GM18868 (cell line): ENCODE measurements at regions not wholly inside any gene's neighbourhood (a gene's known extent, or its start where the extent isn't known, plus 50 kb on each side); places are given as distances from the start of the nearest gene placed in this dataset.

Experiments used
- ATAC-seq: cut with Tn5 transposase; IDR thresholded peaks from one replicate; pipeline ENCODE4 v1.9.1; 2021; ENCODE audit warnings: mild to moderate bottlenecking, moderate library complexity; ENCODE audit not compliant: unreplicated experiment

DNA sequence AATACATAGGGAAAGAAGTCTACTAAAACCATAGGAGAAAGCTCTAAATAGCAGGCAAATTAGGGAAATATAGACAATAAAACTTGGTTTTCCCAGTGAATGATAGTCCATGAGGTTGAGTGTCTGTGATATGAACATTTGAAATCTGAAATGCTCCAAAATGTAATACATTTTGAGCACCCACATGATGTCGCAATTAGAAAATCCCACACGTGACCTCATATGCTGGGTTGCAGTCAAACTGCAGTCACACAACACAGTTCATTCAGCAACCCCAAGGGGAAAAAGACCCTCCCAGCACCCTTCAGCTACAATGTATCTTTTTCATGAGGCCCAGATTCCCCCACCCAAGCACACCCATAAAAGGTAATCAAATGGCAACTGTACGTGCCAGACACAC, 155.6 kb downstream of the BTC start:
- no peak for ATAC-seq

DNA sequence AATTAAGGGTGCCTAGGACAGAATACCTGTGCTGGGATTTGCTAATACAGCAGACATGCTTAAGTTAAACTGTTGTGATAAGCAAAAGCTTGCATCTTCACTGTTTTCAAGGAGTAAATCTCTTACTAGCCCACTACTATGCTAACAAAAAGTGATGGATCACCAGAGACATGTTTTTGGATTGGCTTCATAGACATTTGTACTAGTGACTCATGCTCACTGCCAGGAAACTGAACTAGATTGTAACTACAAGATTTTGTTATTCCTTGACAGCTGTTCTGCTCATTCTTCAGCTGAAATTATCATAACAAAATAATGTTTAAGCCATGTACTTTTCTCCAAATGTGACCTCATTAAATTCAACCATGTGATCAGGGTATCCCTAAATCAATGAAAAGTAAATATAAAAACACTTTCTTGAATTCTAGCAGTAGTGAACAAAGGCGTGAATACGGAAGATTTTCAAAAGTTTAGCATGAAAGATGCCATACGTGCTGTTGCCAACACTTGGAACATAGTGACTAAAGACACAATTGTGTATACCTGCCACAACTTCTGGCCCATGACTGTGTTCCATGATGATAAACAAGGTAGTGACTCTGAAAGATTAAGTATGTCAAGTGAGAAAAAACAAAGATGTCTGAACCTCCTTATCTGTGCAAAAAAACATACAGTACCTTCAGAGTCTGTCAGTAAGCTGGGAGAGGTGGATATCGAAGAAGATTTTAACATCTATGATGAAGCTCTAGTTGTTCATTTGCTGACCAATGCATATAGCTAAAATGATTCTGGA, 154.0 kb downstream of the BTC start:
- no peak for ATAC-seq

DNA sequence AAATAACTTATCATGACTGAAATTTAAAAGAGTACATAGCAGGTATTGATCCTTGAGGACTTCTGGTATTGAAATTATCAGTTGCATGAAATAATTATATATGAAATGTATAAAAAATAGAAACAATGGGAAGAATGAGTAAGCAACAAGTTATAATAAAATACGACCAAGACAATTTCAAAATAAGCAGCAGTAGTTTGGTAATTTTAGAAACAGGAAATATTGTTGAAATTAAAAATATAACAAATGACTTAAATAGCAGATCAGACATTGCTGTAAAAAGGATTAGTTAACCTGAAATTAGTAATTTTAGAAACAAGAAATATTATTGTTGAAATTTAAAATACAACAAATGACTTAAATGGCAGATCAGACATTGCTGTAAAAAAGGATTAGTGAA, 152.3 kb downstream of the BTC start:
- no peak for ATAC-seq

DNA sequence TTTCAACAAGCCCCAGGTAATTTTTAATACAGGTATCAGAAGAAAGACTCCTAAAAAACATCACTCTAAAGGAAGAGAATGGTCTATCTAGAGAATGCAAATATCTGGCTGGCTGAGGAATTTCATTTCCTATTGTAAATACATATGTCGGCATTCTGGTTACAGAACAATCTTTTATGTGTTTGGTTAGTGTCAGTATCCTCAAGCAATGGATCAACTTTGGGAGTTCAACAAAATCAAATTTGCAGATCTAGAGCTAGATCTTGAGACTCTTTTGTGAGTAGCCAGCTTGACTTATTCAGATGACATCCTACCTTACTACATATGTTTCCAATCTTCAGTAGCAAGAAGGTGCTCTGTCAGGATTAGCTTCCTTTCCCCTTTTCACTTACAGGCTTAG, 145.1 kb downstream of the BTC start:
- no peak for ATAC-seq

DNA sequence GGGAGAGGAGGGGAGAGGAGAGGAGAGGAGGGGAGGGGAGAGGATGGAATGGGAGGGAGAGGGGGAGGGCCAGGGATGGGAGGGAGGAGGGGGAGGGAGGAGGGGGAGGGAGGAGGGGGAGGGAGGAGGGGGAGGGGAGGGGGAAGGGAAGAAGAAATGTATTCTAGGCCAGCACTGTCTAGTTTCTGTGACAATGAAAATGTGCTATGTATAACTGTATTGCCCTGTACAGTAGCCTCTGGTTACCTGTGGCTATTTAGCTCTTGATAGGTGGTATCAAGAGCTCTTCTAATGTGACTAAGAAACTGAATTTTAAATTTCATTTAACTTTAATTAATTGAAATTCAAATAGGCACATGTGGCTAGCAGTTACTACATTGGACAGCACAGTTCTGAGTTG, 143.1 kb downstream of the BTC start:
- ATAC-seq: no peak

DNA sequence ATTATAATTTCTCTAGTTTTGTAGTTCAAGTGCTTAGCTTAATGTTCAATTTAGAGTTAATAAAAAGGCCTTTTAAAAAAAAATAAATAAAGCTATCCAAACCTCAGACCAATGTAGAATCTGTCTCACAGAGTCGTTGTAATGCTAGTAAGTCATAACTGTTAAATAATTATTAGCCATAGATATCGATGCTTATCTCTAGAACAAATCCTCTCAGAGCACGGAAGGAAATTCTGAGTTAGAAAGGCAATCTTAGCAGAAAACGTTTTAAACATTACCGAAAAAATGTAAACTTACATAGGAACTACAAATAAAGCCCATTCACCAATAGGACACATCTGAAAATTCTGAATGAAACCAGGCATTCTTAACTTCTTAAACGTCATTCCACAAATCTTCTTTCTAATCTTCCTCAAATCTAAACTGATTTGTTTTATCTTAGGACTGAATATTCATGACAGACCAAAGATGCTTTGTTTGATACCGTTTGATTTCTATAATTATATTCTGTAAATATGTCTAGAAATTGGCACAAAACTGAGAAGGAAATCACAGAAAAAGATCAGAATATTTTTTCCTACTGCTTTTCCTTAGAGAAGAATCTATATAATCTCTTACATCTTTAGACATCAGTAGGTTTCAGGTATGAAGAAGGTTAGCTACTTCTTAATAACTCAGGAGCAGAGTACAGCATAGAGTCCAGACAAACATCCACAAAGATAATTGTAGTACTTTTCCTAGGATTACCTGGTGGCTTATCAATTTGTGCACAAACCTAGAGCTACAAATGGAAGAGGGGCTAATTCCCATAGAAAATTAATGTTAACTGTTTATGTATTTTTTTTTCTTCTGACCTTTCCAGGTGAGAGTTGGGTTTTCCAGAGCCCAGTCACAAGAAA, 140.7 kb downstream of the BTC start:
- ATAC-seq: no peak

DNA sequence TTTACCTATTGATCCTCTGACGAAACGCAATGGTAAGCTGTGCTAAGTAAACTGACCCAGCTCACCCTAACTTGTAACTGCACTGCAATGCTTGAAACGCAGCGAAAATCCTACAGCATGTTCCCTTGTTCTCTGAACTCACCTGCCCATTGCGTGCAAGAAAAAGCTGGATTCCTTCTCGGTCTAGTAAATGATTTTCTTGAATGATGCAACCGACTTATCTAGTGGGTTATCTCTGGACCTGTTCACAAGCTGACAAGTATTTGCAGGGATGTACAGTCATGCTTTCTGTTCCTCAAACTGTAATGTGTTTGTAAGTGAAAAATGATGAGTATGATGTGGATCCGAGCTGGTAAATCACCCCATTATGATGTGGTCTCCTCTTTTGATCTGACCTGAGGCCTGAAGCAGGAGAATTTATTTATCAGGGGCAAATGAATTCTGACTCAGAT, 140.1 kb downstream of the BTC start:
- ATAC-seq: peak; percentile 49

DNA sequence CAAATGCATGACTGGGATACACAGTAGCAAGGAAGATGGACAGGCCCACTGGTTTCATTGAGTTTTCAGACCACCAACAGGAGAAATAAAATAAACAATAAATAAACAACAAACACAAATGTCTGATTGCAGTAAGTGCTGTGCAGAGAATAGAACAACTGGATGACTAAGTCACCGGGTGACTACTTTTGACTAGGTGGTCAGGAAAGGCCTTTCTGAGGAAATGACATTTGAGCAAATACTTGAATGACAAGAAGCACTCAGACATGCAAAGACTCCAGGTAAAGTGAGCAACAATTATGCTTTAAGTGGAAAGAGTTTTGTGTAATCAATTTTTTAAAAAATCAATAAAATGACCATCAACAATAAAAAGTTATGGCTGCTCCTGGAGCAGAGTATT, 137.7 kb downstream of the BTC start:
- no peak for ATAC-seq

DNA sequence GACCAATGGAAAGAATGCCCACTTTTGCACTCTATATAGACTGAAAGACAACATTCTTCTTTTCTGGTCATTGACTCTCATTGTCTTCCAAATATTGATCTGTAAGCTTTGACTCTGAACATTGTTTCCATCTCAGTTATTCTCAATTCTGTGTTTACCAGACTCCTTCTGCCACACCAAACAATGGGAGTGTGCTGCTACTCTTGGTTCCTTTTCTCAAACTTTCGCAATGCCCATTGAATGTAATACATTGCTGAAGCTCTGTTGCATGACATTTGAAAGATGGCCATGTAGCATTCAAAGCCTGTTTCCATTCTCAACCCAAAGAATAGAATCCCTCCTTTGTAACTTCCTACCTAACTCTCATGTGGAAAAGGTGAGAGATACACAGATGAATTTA, 136.2 kb downstream of the BTC start:
- ATAC-seq: no peak

DNA sequence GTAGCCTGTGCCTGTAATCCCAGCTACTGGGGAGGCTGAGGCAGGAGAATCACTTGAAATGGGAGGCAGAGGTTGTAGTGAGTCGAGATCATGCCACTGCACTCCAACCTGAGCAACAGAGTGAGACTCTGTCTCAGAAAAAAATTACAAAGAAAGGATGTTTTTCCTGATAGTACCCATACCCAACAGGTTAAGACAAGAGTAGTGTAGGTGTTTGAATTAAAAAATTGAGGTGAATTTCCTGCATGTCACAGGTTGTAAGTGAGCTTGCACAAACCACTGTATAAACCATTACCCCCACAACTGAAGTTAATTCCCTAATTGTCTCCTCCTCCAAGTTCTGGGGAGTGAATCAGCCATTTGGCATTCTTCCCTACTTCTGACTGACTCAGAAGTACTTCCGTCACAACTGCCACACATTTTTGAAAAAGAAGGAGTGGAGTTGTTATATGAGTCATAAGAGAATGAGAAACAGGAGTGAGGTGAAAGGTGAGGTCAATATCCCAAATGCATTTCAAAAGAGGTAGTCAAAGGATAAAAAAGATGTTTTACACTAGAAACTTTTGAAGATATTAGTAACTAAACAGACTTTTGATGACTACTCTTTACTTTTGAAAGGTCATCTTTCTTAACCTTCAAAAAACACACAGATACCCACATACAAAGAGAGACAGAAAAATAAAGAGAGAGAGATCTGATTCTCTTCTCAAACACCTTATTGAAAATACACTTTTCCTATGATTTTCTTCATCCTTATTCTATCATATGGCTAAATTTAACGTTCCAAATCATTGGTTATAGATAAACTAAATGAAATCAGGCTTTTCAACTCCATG, 134.5 kb downstream of the BTC start:
- ATAC-seq: no peak

DNA sequence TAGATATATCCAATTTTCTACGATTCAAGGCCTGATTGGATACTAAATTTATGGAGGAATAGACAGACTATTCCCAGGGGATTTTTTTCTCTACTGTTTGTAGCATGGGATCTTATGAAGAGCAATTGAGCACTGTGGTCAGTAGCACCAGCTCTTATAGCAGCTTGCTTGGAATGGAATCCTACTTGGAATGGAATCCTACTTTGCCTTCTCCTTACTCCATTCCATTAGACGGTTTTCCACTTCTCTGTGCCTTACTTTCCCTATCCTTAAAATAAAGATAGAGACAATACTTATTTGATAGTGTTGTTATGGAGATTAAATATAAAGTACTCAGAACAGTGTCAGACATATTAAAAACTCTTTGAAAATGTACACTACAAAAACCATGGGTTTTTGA, 133.5 kb downstream of the BTC start:
- no peak for ATAC-seq

DNA sequence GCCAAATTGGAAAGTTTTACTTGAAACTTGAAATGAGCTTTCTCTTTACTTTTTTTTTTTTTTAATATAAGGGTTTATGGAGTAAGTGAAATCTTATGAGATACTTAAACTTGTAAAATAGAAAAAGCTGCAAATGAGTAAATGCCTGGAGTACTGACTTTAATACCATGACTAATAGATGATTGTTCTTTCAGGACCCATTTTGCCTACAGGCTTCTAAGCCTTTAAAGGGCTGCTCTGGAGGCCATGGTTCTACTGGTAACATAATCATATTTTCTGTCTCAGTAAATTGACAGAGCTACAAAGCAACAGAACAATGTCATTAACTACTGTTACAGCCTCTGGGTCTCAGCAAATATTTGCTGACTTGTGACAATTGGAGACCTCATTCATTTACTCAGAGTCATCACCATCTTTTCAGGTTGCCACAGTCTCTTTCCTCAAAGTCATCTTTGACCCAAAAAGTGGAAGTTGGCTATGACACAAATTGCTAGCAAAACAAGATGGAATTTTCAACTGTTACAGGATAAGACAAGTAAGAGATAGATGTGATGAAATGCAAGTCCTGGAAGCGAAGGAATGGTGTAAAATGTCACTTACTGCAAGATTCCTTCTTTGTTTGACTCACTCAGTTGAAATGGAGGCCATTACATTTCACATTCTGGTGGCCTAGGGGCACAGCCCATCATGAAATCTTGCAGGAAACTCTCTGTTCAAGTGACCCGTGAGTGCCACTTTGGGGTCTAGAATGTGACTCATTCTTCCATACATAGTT, 132.7 kb downstream of the BTC start:
- ATAC-seq: no peak

DNA sequence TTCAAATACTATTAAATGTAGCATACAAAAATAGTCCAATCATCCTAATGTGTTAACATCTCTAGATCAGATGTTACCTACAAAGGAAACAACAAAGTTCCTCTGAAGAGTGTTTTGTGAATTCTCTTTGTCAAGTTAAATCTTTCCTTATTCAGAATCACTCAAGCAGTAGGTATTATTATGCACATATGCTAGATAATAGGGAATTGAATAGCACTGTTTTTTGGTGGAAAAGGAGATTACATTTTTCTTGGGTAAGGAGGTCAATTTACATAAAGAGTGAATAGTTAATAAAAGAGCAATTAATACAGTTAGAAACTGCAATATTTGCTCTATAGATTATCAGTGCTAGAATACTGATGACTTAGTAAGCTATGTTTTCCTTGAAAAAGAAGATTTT, 130.7 kb downstream of the BTC start:
- no peak for ATAC-seq

DNA sequence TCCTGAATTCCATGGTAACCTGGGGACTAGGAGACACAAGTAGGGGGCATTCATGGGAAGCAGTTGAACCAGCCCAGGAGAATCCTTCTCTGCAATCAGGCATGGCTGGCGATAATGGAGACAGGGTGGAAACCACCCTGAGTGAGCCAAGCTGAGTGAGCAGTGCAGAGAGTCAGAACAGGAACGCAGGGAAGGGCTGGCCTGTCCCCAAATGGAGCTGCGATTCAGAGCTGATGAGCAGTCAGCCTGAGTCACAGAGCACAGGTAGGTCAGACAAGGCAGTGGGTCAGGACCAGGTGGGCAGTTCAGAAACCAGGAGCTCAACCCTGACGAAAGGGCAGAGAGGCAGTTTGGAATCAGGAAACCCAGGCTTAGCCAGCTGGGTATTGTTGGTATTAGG, 129.0 kb downstream of the BTC start:
- ATAC-seq: no peak

DNA sequence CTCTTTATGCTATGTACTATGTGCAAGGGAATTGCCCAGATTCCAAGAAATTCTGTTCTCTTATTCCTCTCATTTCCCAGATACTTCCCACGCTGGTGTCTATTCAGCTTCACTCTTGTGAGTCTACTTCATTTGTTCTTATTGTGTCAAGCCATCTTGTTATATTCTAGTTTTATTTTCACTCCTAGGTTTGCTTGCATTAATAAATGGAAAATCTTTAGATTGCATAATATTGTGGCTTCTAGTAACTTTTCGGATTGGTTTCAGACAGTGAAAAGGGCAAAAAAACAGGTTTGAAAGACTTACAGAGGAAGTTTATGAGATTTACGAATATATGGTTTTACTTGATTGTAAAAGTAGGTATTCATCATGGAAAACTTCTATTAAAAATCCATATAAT, 128.4 kb downstream of the BTC start:
- no peak for ATAC-seq

DNA sequence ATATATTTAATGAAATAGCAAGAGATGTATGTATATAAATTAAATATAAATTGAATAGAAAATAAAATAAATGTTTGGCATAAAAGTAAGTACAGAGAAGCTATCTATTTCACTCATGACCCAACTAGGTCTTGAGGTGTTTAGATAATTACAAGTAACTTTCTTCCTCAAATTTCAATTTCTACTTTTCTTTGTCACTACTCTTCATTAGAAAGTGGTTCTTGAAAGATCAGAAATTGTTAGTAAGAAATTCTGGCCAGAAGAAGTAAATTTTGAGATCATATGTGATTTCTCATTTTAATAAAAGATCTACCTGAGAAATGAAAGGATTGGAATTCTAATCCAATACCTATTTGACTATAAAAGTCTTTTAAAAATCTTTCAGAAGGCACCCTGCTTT, 126.9 kb downstream of the BTC start:
- no peak for ATAC-seq

DNA sequence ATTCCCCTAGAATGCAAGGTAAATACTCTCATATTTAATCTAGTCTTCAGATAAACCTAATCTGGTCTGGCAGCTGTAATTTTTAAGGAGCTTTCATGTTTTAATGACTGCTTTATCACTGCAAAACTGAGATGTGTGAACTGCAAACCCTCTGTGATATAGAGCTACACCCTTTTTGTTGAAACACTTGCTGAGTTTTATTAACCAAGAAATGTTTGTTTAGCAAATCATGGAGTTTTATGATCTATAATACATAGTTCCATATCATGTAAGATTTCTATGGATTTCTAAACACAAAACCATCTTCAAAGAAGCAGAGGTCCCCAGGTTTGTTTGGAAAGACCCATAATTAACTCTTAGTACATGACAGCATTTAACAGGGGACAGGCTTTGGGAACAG, 126.4 kb downstream of the BTC start:
- no peak for ATAC-seq

DNA sequence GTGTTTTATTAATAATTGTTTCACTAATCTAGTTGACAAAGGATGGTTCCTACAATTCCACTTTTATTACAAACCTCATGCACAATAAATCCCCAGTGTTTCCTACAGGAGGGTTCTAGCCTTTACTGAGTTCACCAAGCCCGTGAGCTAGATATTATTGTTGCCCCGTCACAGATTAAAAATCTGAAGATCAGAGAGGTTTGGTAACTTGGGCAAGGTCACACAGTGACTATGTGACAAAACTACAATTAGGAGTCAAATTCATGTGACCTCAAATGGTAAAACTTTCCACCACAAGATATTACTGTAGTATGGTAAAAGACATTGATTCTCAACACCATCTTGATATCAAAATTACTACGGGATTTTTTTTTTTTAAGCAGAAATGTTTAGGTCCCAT, 124.6 kb downstream of the BTC start:
- ATAC-seq: no peak

DNA sequence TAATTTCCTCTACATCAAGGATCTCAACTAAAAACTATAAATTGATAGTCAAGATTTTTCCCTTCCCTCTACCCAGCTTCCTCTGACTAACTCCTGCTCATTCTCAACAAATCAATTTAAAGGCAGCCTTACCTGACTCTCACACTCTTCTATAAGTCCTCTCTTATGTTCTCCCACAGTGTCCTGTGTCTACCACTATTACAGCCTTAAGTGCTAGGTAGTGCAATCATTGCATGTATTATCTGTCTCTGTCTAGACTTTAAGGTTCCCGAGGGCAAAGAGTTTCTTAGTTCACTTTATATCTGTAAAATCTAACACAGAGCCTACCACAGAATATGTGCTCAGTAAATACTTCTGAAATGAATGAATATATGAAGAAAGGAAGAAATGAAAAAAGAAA, 123.7 kb downstream of the BTC start:
- ATAC-seq: no peak

DNA sequence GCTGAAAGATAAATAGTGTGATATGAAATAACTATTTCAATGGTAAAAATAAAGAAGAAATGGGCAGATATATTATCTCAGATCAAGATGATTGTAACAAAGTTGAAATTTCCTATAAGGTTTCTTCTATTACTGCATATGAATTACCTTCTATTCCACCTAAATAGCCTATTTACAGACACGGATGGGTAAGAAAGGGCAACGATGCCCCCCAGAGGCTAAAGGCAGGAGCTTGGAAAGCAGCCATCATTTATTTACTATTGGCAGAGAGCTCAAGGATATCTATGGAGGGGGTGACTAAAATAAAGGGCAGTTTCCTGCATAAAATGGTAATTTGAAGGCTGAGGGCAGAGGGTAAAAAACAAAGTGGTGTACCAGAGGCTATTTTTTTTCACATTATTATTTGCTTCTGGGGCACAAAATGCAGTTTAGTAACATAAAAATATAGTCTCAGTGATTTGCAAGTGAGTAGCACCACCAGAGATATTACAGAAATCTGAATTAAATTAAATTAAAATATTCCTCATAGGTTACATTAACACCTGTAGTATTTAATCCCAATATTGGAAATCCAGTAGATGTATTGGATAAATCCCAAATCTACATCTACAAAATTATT, 123.1 kb downstream of the BTC start:
- ATAC-seq: peak; percentile 54
